HepG2 (cell line): ENCODE measurements at regions not wholly inside any gene's neighbourhood (a gene's known extent, or its start where the extent isn't known, plus 50 kb on each side); places are given as distances from the start of the nearest gene placed in this dataset.

Experiments
- CEBPB ChIP-seq: IDR thresholded peaks from 2 replicates; pipeline ENCODE4 v1.6.1; 2011; ENCODE audit warnings: low read depth, low read length, improper control_type of control experiment, borderline replicate concordance
- KDM5A ChIP-seq: fragments of 200-600 bp; sonication (generic); IDR thresholded peaks from 2 replicates; pipeline ENCODE4 v1.7.0; 2018; ENCODE audit warnings: antibody characterized with exemption, mild to moderate bottlenecking, low read length, borderline replicate concordance
- MEIS1 ChIP-seq: sonication (generic); formaldehyde crosslinking; IDR thresholded peaks from 2 replicates; pipeline ENCODE4 v1.9.0; 2021; ENCODE audit warnings: mild to moderate bottlenecking, missing genetic modification reagents, moderate library complexity, borderline replicate concordance
- RARA ChIP-seq: IDR thresholded peaks from 2 replicates; pipeline ENCODE4 v1.6.1; 2016; ENCODE audit warnings: missing genetic modification reagents, missing compliant biosample characterization
- SMC3 ChIP-seq: IDR thresholded peaks from 2 replicates; pipeline ENCODE4 v1.6.1; 2011; ENCODE audit warnings: low read length, improper control_type of control experiment
- SOX6 ChIP-seq, 2 experiments: fragments of 450-650 bp in 1 of 2; sonication (generic) in 1 of 2; formaldehyde crosslinking in 1 of 2; IDR thresholded peaks; 2 replicates each; pipeline versions ENCODE4 v1.4.0 to v1.6.1; 2017 to 2020; ENCODE audit warnings: antibody characterized with exemption in 1 of 2, mild to moderate bottlenecking in 1 of 2, missing genetic modification reagents in 1 of 2
- ZNF563 ChIP-seq: sonication (generic); formaldehyde crosslinking; IDR thresholded peaks from 2 replicates; pipeline ENCODE4 v1.8.0; 2022; ENCODE audit warnings: mild to moderate bottlenecking, moderate library complexity, missing genetic modification reagents
- ZZZ3 ChIP-seq: sonication (generic); formaldehyde crosslinking; IDR thresholded peaks from 2 replicates; pipeline ENCODE4 v1.4.0; 2020; ENCODE audit warnings: missing genetic modification reagents, mild to moderate bottlenecking, borderline replicate concordance
- TF ChIP-seq, protein P1 (sequence below): sonication (generic); formaldehyde crosslinking; IDR thresholded peaks from 2 replicates; pipeline ENCODE4 v1.5.0; 2020; ENCODE audit warnings: mild to moderate bottlenecking, missing genetic modification reagents, moderate library complexity
- TF ChIP-seq, protein P2 (sequence below): sonication (generic); formaldehyde crosslinking; IDR thresholded peaks from 2 replicates; pipeline ENCODE4 v1.4.0; 2020; ENCODE audit warnings: missing genetic modification reagents, borderline replicate concordance
- TF ChIP-seq, protein P3 (sequence below): sonication (generic); formaldehyde crosslinking; IDR thresholded peaks from 2 replicates; pipeline ENCODE4 v1.4.0; 2020; ENCODE audit warnings: missing genetic modification reagents
- TF ChIP-seq, protein P4 (sequence below): IDR thresholded peaks from 2 replicates; pipeline ENCODE4 v1.6.1; 2016; ENCODE audit warnings: missing compliant biosample characterization, missing genetic modification reagents, borderline replicate concordance
- TF ChIP-seq, protein P5 (sequence below): IDR thresholded peaks from 2 replicates; pipeline ENCODE4 v1.6.1; 2012; ENCODE audit warnings: inconsistent platforms

DNA sequence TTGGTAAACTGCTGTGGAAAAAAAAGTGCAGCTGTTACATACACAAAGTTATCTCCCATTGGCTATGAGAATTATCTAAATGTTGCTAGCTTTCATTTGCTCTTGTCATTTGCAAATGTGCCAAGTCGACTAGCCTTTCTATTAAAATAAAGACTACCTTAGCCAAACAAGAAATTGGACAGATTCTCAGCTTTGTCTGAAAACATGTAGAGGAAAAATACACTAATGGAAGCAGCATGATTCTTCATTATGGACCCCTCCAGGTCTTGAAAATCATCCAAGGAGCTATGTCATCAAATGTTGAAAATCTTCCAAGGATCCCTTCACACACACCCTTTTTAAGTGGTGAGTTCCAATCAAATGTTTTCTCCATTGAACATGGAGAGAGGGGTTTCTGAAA is 237.7 kb downstream of the ETV1 start:
- TF ChIP-seq, protein P1, sequence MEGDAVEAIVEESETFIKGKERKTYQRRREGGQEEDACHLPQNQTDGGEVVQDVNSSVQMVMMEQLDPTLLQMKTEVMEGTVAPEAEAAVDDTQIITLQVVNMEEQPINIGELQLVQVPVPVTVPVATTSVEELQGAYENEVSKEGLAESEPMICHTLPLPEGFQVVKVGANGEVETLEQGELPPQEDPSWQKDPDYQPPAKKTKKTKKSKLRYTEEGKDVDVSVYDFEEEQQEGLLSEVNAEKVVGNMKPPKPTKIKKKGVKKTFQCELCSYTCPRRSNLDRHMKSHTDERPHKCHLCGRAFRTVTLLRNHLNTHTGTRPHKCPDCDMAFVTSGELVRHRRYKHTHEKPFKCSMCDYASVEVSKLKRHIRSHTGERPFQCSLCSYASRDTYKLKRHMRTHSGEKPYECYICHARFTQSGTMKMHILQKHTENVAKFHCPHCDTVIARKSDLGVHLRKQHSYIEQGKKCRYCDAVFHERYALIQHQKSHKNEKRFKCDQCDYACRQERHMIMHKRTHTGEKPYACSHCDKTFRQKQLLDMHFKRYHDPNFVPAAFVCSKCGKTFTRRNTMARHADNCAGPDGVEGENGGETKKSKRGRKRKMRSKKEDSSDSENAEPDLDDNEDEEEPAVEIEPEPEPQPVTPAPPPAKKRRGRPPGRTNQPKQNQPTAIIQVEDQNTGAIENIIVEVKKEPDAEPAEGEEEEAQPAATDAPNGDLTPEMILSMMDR (CRISPR knock-in tag): no peak
- TF ChIP-seq ZZZ3 (no peak), SMC3 (no peak), CEBPB (no peak), MEIS1 (CRISPR knock-in tag) (no peak), SOX6 (IDR thresholded peaks at IDR 0.05) (no peak), SOX6 (CRISPR knock-in tag; IDR thresholded peaks at IDR 0.05) (no peak), KDM5A (no peak), RARA (CRISPR knock-in tag) (no peak), ZNF563 (CRISPR knock-in tag) (no peak)
- TF ChIP-seq, protein P2, sequence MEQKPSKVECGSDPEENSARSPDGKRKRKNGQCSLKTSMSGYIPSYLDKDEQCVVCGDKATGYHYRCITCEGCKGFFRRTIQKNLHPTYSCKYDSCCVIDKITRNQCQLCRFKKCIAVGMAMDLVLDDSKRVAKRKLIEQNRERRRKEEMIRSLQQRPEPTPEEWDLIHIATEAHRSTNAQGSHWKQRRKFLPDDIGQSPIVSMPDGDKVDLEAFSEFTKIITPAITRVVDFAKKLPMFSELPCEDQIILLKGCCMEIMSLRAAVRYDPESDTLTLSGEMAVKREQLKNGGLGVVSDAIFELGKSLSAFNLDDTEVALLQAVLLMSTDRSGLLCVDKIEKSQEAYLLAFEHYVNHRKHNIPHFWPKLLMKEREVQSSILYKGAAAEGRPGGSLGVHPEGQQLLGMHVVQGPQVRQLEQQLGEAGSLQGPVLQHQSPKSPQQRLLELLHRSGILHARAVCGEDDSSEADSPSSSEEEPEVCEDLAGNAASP (CRISPR knock-in tag): no peak
- TF ChIP-seq, protein P3, sequence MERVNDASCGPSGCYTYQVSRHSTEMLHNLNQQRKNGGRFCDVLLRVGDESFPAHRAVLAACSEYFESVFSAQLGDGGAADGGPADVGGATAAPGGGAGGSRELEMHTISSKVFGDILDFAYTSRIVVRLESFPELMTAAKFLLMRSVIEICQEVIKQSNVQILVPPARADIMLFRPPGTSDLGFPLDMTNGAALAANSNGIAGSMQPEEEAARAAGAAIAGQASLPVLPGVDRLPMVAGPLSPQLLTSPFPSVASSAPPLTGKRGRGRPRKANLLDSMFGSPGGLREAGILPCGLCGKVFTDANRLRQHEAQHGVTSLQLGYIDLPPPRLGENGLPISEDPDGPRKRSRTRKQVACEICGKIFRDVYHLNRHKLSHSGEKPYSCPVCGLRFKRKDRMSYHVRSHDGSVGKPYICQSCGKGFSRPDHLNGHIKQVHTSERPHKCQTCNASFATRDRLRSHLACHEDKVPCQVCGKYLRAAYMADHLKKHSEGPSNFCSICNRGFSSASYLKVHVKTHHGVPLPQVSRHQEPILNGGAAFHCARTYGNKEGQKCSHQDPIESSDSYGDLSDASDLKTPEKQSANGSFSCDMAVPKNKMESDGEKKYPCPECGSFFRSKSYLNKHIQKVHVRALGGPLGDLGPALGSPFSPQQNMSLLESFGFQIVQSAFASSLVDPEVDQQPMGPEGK: no peak
- TF ChIP-seq, protein P4, sequence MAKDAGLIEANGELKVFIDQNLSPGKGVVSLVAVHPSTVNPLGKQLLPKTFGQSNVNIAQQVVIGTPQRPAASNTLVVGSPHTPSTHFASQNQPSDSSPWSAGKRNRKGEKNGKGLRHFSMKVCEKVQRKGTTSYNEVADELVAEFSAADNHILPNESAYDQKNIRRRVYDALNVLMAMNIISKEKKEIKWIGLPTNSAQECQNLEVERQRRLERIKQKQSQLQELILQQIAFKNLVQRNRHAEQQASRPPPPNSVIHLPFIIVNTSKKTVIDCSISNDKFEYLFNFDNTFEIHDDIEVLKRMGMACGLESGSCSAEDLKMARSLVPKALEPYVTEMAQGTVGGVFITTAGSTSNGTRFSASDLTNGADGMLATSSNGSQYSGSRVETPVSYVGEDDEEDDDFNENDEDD (CRISPR knock-in tag): no peak
- TF ChIP-seq, protein P5, sequence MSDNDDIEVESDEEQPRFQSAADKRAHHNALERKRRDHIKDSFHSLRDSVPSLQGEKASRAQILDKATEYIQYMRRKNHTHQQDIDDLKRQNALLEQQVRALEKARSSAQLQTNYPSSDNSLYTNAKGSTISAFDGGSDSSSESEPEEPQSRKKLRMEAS: no peak
